Stomach (tissue), 4 donors: ENCODE measurements at regions not wholly inside any gene's neighbourhood (a gene's known extent, or its start where the extent isn't known, plus 50 kb on each side); places are given as distances from the start of the nearest gene placed in this dataset.

Experiments used
- CTCF ChIP-seq, 7 experiments: fragments of 450-650 bp in 4 of 7; fragments of 200-600 bp in 3 of 7; sonication (generic) in 3 of 7; IDR thresholded peaks; one replicate each; pipeline ENCODE4 v1.5.1; 2016 to 2019; ENCODE audit warnings: antibody characterized with exemption in 7 of 7, control low read depth in 2 of 7, mild to moderate bottlenecking in 1 of 7
- POLR2A ChIP-seq, 4 donors: fragments of 450-650 bp; IDR thresholded peaks; one replicate each; pipeline ENCODE4 v1.6.1; 2016; ENCODE audit warnings: antibody characterized with exemption in 4 of 4, control low read depth in 2 of 4, mild to moderate bottlenecking in 1 of 4, moderate library complexity in 1 of 4

- no peak for TF ChIP-seq POLR2A (IDR thresholded peaks at IDR 0.05)
- TF ChIP-seq CTCF (IDR thresholded peaks at IDR 0.05) = no peak
Observed at GRCh38 chr13:74533226-74533625, 399.0 kb upstream of the KLF12 start.
